GM12891 (cell line): ENCODE measurements at regions not wholly inside any gene's neighbourhood (a gene's known extent, or its start where the extent isn't known, plus 50 kb on each side); places are given as distances from the start of the nearest gene placed in this dataset.

Experiments
- POLR2A ChIP-seq: IDR thresholded peaks from 2 replicates; pipeline ENCODE4 v1.6.1; 2011; ENCODE audit warnings: low read depth, low read length, control low read depth
- POLR2AphosphoS5 ChIP-seq: IDR thresholded peaks from 2 replicates; pipeline ENCODE4 v1.6.1; 2011; ENCODE audit warnings: low read depth, low read length, control low read depth
- TAF1 ChIP-seq: IDR thresholded peaks from 2 replicates; pipeline ENCODE4 v1.6.1; 2011; ENCODE audit warnings: low read depth, low read length, control low read depth

- no peak for TF ChIP-seq POLR2AphosphoS5
- TF ChIP-seq TAF1: no peak
- no peak for TF ChIP-seq POLR2A
These were observed 704.3 kb downstream of the FGF9 start for GRCh38 chr13:22375151-22375550.
